H9 (cell line): ENCODE measurements at regions not wholly inside any gene's neighbourhood (a gene's known extent, or its start where the extent isn't known, plus 50 kb on each side); places are given as distances from the start of the nearest gene placed in this dataset.

Experiments
- DNase-seq: peaks from one replicate; pipeline ENCODE4 v3.0.0-alpha.2; 2017
- H2AFZ ChIP-seq: one replicate; pipeline ENCODE4 v1.6.1; 2013; ENCODE audit warnings: mild to moderate bottlenecking, low read length, control low read depth, moderate library complexity
- H2AK5ac ChIP-seq: 2 replicates; pipeline ENCODE4 v1.6.1; 2013; ENCODE audit warnings: low read length, control low read depth, mixed read lengths; ENCODE audit not compliant: insufficient read length
- H2BK120ac ChIP-seq: one replicate; pipeline ENCODE4 v1.6.1; 2013; ENCODE audit warnings: low read depth, mild to moderate bottlenecking, low read length, control low read depth, inconsistent platforms; ENCODE audit not compliant: poor library complexity, severe bottlenecking
- H2BK12ac ChIP-seq: 2 replicates; pipeline ENCODE4 v1.6.1; 2013; ENCODE audit warnings: low read length, control low read depth, mixed read lengths, low read depth; ENCODE audit not compliant: insufficient read length
- H2BK15ac ChIP-seq: 2 replicates; pipeline ENCODE4 v1.6.1; 2013; ENCODE audit warnings: low read depth, low read length, control low read depth
- H2BK20ac ChIP-seq: one replicate; pipeline ENCODE4 v1.6.1; 2013; ENCODE audit warnings: low read depth, mild to moderate bottlenecking, low read length, control low read depth, inconsistent platforms; ENCODE audit not compliant: poor library complexity, severe bottlenecking
- H2BK5ac ChIP-seq: 2 replicates; pipeline ENCODE4 v1.6.1; 2013; ENCODE audit warnings: low read length, control low read depth, mixed read lengths; ENCODE audit not compliant: insufficient read length
- H3K14ac ChIP-seq: 2 replicates; pipeline ENCODE4 v1.6.1; 2013; ENCODE audit warnings: low read length, control low read depth; ENCODE audit not compliant: insufficient read depth
- H3K18ac ChIP-seq: 2 replicates; pipeline ENCODE4 v1.6.1; 2013; ENCODE audit warnings: low read depth, mild to moderate bottlenecking, mixed read lengths, low read length, control low read depth; ENCODE audit not compliant: insufficient read length
- H3K23ac ChIP-seq: 2 replicates; pipeline ENCODE4 v1.6.1; 2013; ENCODE audit warnings: low read length, control low read depth, mixed read lengths, low read depth; ENCODE audit not compliant: insufficient read length
- H3K23me2 ChIP-seq: 2 replicates; pipeline ENCODE4 v1.6.1; 2013; ENCODE audit warnings: low read depth, mild to moderate bottlenecking, mixed read lengths, low read length, control low read depth; ENCODE audit not compliant: insufficient read length, poor library complexity, severe bottlenecking
- H3K27ac ChIP-seq: 2 replicates; pipeline ENCODE4 v1.5.1; 2013; ENCODE audit warnings: low read length, control low read depth, mixed read lengths, low read depth; ENCODE audit not compliant: insufficient read length
- H3K27me3 ChIP-seq: 2 replicates; pipeline ENCODE4 v1.6.1; 2013; ENCODE audit warnings: low read length, control low read depth, inconsistent platforms; ENCODE audit not compliant: insufficient read depth
- H3K4ac ChIP-seq: 2 replicates; pipeline ENCODE4 v1.6.1; 2013; ENCODE audit warnings: low read depth, mild to moderate bottlenecking, control low read depth, inconsistent platforms, low read length, moderate library complexity
- H3K4me1 ChIP-seq: 2 replicates; pipeline ENCODE4 v1.6.1; 2013; ENCODE audit warnings: low read length, control low read depth, inconsistent platforms; ENCODE audit not compliant: insufficient read depth
- H3K4me2 ChIP-seq: 2 replicates; pipeline ENCODE4 v1.6.1; 2013; ENCODE audit warnings: low read length, control low read depth, mixed read lengths; ENCODE audit not compliant: insufficient read length, insufficient read depth
- H3K56ac ChIP-seq: 2 replicates; pipeline ENCODE4 v1.6.1; 2013; ENCODE audit warnings: low read depth, mild to moderate bottlenecking, mixed read lengths, low read length, control low read depth; ENCODE audit not compliant: insufficient read length
- H3K79me1 ChIP-seq: 2 replicates; pipeline ENCODE4 v1.6.1; 2013; ENCODE audit warnings: low read depth, mild to moderate bottlenecking, moderate library complexity, low read length, control low read depth, inconsistent platforms; ENCODE audit not compliant: insufficient read depth, poor library complexity, severe bottlenecking
- H3K79me2 ChIP-seq: 2 replicates; pipeline ENCODE4 v1.6.1; 2013; ENCODE audit warnings: low read length, control low read depth, inconsistent platforms; ENCODE audit not compliant: insufficient read depth
- H3K9ac ChIP-seq: 2 replicates; pipeline ENCODE4 v1.6.1; 2013; ENCODE audit warnings: low read length, control low read depth, mixed read lengths; ENCODE audit not compliant: insufficient read length; ENCODE audit errors: extremely low read depth
- H3K9me3 ChIP-seq: one replicate; pipeline ENCODE4 v1.6.1; 2013; ENCODE audit warnings: low read depth, low read length, inconsistent platforms; ENCODE audit not compliant: control insufficient read depth
- H3T11ph ChIP-seq: one replicate; pipeline ENCODE4 v1.6.1; 2013; ENCODE audit warnings: mild to moderate bottlenecking, low read length, control low read depth, inconsistent platforms
- H4K20me1 ChIP-seq: one replicate; pipeline ENCODE4 v1.6.1; 2013; ENCODE audit not compliant: control insufficient read depth, insufficient read length, insufficient read depth
- H4K5ac ChIP-seq: 2 replicates; pipeline ENCODE4 v1.6.1; 2013; ENCODE audit warnings: low read depth, mild to moderate bottlenecking, mixed read lengths, low read length, control low read depth; ENCODE audit not compliant: insufficient read length
- H4K8ac ChIP-seq: replicated peaks from 2 replicates; pipeline ENCODE4 v1.6.1; 2013; ENCODE audit warnings: low read length, control low read depth, mixed read lengths, low read depth; ENCODE audit not compliant: insufficient read length
- H4K91ac ChIP-seq: 2 replicates; pipeline ENCODE4 v1.6.1; 2013; ENCODE audit warnings: low read depth, mild to moderate bottlenecking, moderate library complexity, mixed read lengths, low read length, control low read depth; ENCODE audit not compliant: insufficient read length
- H3K27ac Mint-ChIP-seq, 3 experiments: 2 replicates in 2 of 3; 3 replicates in 1 of 3; pipeline ENCODE4 v1.8.0; 2020 to 2021; ENCODE audit warnings: mixed read lengths in 3 of 3, mild to moderate bottlenecking in 1 of 3, moderate library complexity in 1 of 3
- H3K27me3 Mint-ChIP-seq: 2 replicates; pipeline ENCODE4 v1.8.0; 2021; ENCODE audit warnings: low read depth, mild to moderate bottlenecking, moderate library complexity, mixed read lengths
- H3K36me3 Mint-ChIP-seq, 3 experiments: 2 replicates in 2 of 3; 3 replicates in 1 of 3; pipeline ENCODE4 v1.8.0; 2020 to 2021; ENCODE audit warnings: low read depth in 3 of 3, mixed read lengths in 3 of 3; ENCODE audit not compliant: insufficient read depth in 1 of 3
- H3K4me1 Mint-ChIP-seq, 2 experiments: 2 replicates each; pipeline ENCODE4 v1.8.0; 2020; ENCODE audit warnings: mixed read lengths in 2 of 2
- H3K4me3 Mint-ChIP-seq, 2 experiments: 2 replicates in 1 of 2; 3 replicates in 1 of 2; pipeline ENCODE4 v1.8.0; 2020 to 2021; ENCODE audit warnings: mild to moderate bottlenecking in 2 of 2, mixed read lengths in 2 of 2, moderate library complexity in 1 of 2
- H3K9me3 Mint-ChIP-seq, 2 experiments: 2 replicates in 1 of 2; 3 replicates in 1 of 2; pipeline ENCODE4 v1.8.0; 2020; ENCODE audit warnings: mild to moderate bottlenecking in 2 of 2, mixed read lengths in 2 of 2, moderate library complexity in 1 of 2
- CTCF ChIP-seq: fragments of 200-600 bp; sonication (generic); conservative IDR thresholded peaks from 3 replicates; pipeline ENCODE4 v1.8.0; 2021; ENCODE audit warnings: antibody characterized with exemption, mild to moderate bottlenecking
- WGBS: extraction: QIAGEN DNeasy Blood & Tissue Kit; methylation state at CpG from one replicate; pipeline ENCODE4 v1.1.7; 2013; ENCODE audit warnings: missing lambda C conversion rate, low lambda C conversion rate, mixed read lengths; ENCODE audit not compliant: insufficient read length; ENCODE audit errors: extremely low coverage; 5-methylcytosine and 5-hydroxymethylcytosine counted together

- no CpG with 5 or more reads among the region's 7 CpGs for WGBS
- no peak overlapping the region for H3K9ac ChIP-seq
- peak overlapping the region in 2 of 3 experiments; percentile 75 to 93; a peak in 2 of 7 replicates for H3K27ac Mint-ChIP-seq
Observed at GRCh38 chr4:181952478-181952877, 290.7 kb upstream of the TENM3 start.

More at GRCh38 chr4:181952478-181952877, 290.7 kb upstream of the TENM3 start:
- H2BK15ac ChIP-seq, result no peak overlapping the region
- no peak overlapping the region for H3K27ac ChIP-seq
- no peak overlapping the region for H4K91ac ChIP-seq
- no peak overlapping the region for H2BK120ac ChIP-seq
- no peak overlapping the region for H2AFZ ChIP-seq
- H3K9me3 ChIP-seq, result no peaks in the 10 kb centered on the region
- no peaks in the 10 kb centered on the region for H4K20me1 ChIP-seq
- no peak overlapping the region for H3T11ph ChIP-seq
- no peak overlapping the region for H3K18ac ChIP-seq
- no peak overlapping the region for H3K4ac ChIP-seq
- no peaks in the 10 kb centered on the region for H3K23me2 ChIP-seq
- no peak overlapping the region for H2BK5ac ChIP-seq
- H3K4me1 ChIP-seq, result peaks cover 7% of the 10 kb centered on the region
- H3K27me3 ChIP-seq, result no peaks in the 10 kb centered on the region
- H2AK5ac ChIP-seq, result no peak overlapping the region
- H3K9me3 Mint-ChIP-seq, result no peaks in the 10 kb centered on the region; a peak in 2 of 5 replicates
- no peak overlapping the region for H3K23ac ChIP-seq
- H3K14ac ChIP-seq, result no peak overlapping the region
- H3K56ac ChIP-seq, result no peak overlapping the region
- no peak for TF ChIP-seq CTCF
- H3K27me3 Mint-ChIP-seq, result no peaks in the 10 kb centered on the region
- peaks cover 0 to 1% (median 1%) of the 10 kb centered on the region in 3 experiments; a peak in 1 of 7 replicates for H3K36me3 Mint-ChIP-seq
- peaks cover 3 to 19% of the 10 kb centered on the region in 2 experiments; a peak in 2 of 4 replicates for H3K4me1 Mint-ChIP-seq
- H3K4me3 Mint-ChIP-seq, result no peak overlapping the region
- no peak overlapping the region for H4K8ac ChIP-seq
- no peak overlapping the region for H2BK20ac ChIP-seq
- peak overlapping the region; percentile 11 for H2BK12ac ChIP-seq
- no peaks in the 10 kb centered on the region for H3K79me1 ChIP-seq
- no peaks in the 10 kb centered on the region for H3K79me2 ChIP-seq
- no peak overlapping the region for H4K5ac ChIP-seq
- DNase-seq, result no peak
- no peak overlapping the region for H3K4me2 ChIP-seq
